ENCODE measurements at regions not wholly inside any gene's neighbourhood (a gene's known extent, or its start where the extent isn't known, plus 50 kb on each side); places are given as distances from the start of the nearest gene placed in this dataset.

GRCh38 chrX:51047950-51048349, 137.4 kb downstream of the BMP15 start:
- Histone ChIP-seq H2BK12ac (ENCODE audit: insufficient read length, low read depth, low read length) (no peak overlapping the region), H3K27me3 (ENCODE audit: insufficient read depth, low read length) (no peaks in the 10 kb centered on the region), H4K8ac (replicated peaks; ENCODE audit: insufficient read length, low read depth, low read length) (no peak overlapping the region), H4K20me1 (ENCODE audit: control insufficient read depth, insufficient read depth, insufficient read length) (no peaks in the 10 kb centered on the region), H3K79me1 (ENCODE audit: insufficient read depth, low read depth, low read length, poor library complexity, severe bottlenecking) (no peaks in the 10 kb centered on the region), H2BK120ac (ENCODE audit: low read depth, low read length, poor library complexity, severe bottlenecking) (no peak overlapping the region), H3K14ac (ENCODE audit: insufficient read depth, low read length) (no peak overlapping the region), H3K23me2 (ENCODE audit: insufficient read length, low read depth, low read length, poor library complexity, severe bottlenecking) (no peaks in the 10 kb centered on the region), H4K91ac (ENCODE audit: insufficient read length, low read depth, low read length) (no peak overlapping the region), H3K56ac (ENCODE audit: insufficient read length, low read depth, low read length) (no peak overlapping the region), H2AK5ac (ENCODE audit: insufficient read length, low read length) (no peak overlapping the region), H2BK5ac (ENCODE audit: insufficient read length, low read length) (no peak overlapping the region), H2BK15ac (ENCODE audit: low read depth, low read length) (no peak overlapping the region; the same call in 1 of the 2 replicates), H3T11ph (ENCODE audit: low read length) (no peak overlapping the region), H3K4ac (ENCODE audit: low read depth, low read length) (no peak overlapping the region), H2AFZ (ENCODE audit: low read length) (no peak overlapping the region), H3K4me1 (ENCODE audit: insufficient read depth, low read length) (no peaks in the 10 kb centered on the region), H4K5ac (ENCODE audit: insufficient read length, low read depth, low read length) (no peak overlapping the region), H3K18ac (ENCODE audit: insufficient read length, low read depth, low read length) (no peak overlapping the region), H3K23ac (ENCODE audit: insufficient read length, low read depth, low read length) (no peak overlapping the region), H2BK20ac (ENCODE audit: low read depth, low read length, poor library complexity, severe bottlenecking) (no peak overlapping the region), H3K9me3 (ENCODE audit: control insufficient read depth, low read depth, low read length) (no peaks in the 10 kb centered on the region), H3K27ac (ENCODE audit: insufficient read length, low read depth, low read length) (no peak overlapping the region), H3K9ac (ENCODE audit: extremely low read depth, insufficient read length, low read length) (no peak overlapping the region), H3K4me2 (ENCODE audit: insufficient read depth, insufficient read length, low read length) (no peak overlapping the region), H3K79me2 (ENCODE audit: insufficient read depth, low read length) (no peaks in the 10 kb centered on the region)
- no peak overlapping the region for H3K4me3 Mint-ChIP-seq
- peaks cover 51 to 65% of the 10 kb centered on the region in 2 experiments for H3K9me3 Mint-ChIP-seq
- H3K4me1 Mint-ChIP-seq: peaks cover 6 to 8% of the 10 kb centered on the region in 2 experiments; a peak in 3 of 4 replicates
- WGBS (ENCODE audit: extremely low coverage, insufficient read length, low lambda C conversion rate): no CpG with 5 or more reads among the region's 2 CpGs
- DNase-seq: no peak
- peak; percentile 46; the same call in 2 of the 3 replicates for TF ChIP-seq CTCF (conservative IDR thresholded peaks at IDR 0.05)
- H3K36me3 Mint-ChIP-seq (ENCODE audit: insufficient read depth in 1 of 3, low read depth in 3 of 3): no peaks in the 10 kb centered on the region; a peak in 1 of 7 replicates
- H3K27me3 Mint-ChIP-seq (ENCODE audit: low read depth): no peaks in the 10 kb centered on the region
- H3K27ac Mint-ChIP-seq: no peak overlapping the region
